ENCODE measurements at regions not wholly inside any gene's neighbourhood (a gene's known extent, or its start where the extent isn't known, plus 50 kb on each side); places are given as distances from the start of the nearest gene placed in this dataset.

- no peaks in the 10 kb centered on the region for H3K36me3 Mint-ChIP-seq
- peaks cover 0 to 1% (median 0%) of the 10 kb centered on the region in 3 donors for H3K27me3 Mint-ChIP-seq (ENCODE audit: low read depth in 3 of 3)
- peaks cover 8 to 15% of the 10 kb centered on the region in 2 donors for H3K9me3 ChIP-seq (replicated peaks in 1 of 2; ENCODE audit: control insufficient read depth in 1 of 2, insufficient read depth in 1 of 2, low read length in 2 of 2)
- peaks cover 9 to 12% of the 10 kb centered on the region in 2 donors for H3K4me1 ChIP-seq (ENCODE audit: control insufficient read depth in 1 of 2, insufficient read depth in 2 of 2, low read length in 2 of 2)
- no peak overlapping the region for H3K4me3 ChIP-seq (replicated peaks in 1 of 3; ENCODE audit: low read depth in 2 of 3, low read length in 3 of 3)
- intact Hi-C loops (cut with micrococcal nuclease) = no loop called here
- no peak overlapping the region for H2AFZ ChIP-seq (ENCODE audit: insufficient read depth, low read depth, low read length, poor library complexity, severe bottlenecking)
- H3K4me3 Mint-ChIP-seq = no peak overlapping the region
- H3K27ac ChIP-seq (ENCODE audit: low read depth in 1 of 2, low read length in 2 of 2) = no peak overlapping the region
- H4K20me1 ChIP-seq (ENCODE audit: insufficient read depth, low read length) = no peaks in the 10 kb centered on the region
- no peak for DNase-seq
- WGBS (ENCODE audit: insufficient coverage) = 100% methylated on average over 1 of the region's 2 CpGs
- peaks cover 6 to 21% (median 14%) of the 10 kb centered on the region in 7 donors for H3K9me3 Mint-ChIP-seq
- H3K79me2 ChIP-seq (ENCODE audit: insufficient read depth, low read length) = no peaks in the 10 kb centered on the region
- H3K4me2 ChIP-seq (replicated peaks; ENCODE audit: extremely low read depth, low read length, poor library complexity, severe bottlenecking) = no peak overlapping the region
- peaks cover 0 to 2% of the 10 kb centered on the region in 2 donors for H3K27me3 ChIP-seq (ENCODE audit: control insufficient read depth in 2 of 2, insufficient read depth in 2 of 2, low read length in 2 of 2)
- H3K36me3 ChIP-seq (replicated peaks in 1 of 2; ENCODE audit: control insufficient read depth in 1 of 2, insufficient read depth in 2 of 2, low read length in 2 of 2) = no peaks in the 10 kb centered on the region
- H3K4me1 Mint-ChIP-seq = peaks cover 7% of the 10 kb centered on the region
- no peak overlapping the region for H3K9ac ChIP-seq (ENCODE audit: insufficient read depth, low read length, poor library complexity, severe bottlenecking)
- no peak overlapping the region for H3K27ac Mint-ChIP-seq
- no peak for TF ChIP-seq CTCF (IDR thresholded peaks at IDR 0.05)
Measured at GRCh38 chr10:113422371-113422770, 130.5 kb upstream of the HABP2 start.

- no peak overlapping the region for H2AFZ ChIP-seq (ENCODE audit: insufficient read depth, low read depth, low read length, poor library complexity, severe bottlenecking)
- no peaks in the 10 kb centered on the region for H4K20me1 ChIP-seq (ENCODE audit: insufficient read depth, low read length)
- 93% methylated on average over 6 of the region's 14 CpGs for WGBS (ENCODE audit: insufficient coverage)
- H3K9me3 Mint-ChIP-seq = peaks cover 6 to 21% (median 9%) of the 10 kb centered on the region in 7 donors
- H3K27ac ChIP-seq (ENCODE audit: low read depth in 1 of 2, low read length in 2 of 2) = no peak overlapping the region
- no peaks in the 10 kb centered on the region for H3K36me3 Mint-ChIP-seq
- H3K36me3 ChIP-seq (replicated peaks in 1 of 2; ENCODE audit: control insufficient read depth in 1 of 2, insufficient read depth in 2 of 2, low read length in 2 of 2) = no peaks in the 10 kb centered on the region
- H3K9me3 ChIP-seq (replicated peaks in 1 of 2; ENCODE audit: control insufficient read depth in 1 of 2, insufficient read depth in 1 of 2, low read length in 2 of 2) = peaks cover 8 to 15% of the 10 kb centered on the region in 2 donors
- no peak overlapping the region for H3K4me3 ChIP-seq (replicated peaks in 1 of 3; ENCODE audit: low read depth in 2 of 3, low read length in 3 of 3)
- no peak for TF ChIP-seq CTCF (IDR thresholded peaks at IDR 0.05)
- intact Hi-C loops (cut with micrococcal nuclease) = no loop called here
- H3K9ac ChIP-seq (ENCODE audit: insufficient read depth, low read length, poor library complexity, severe bottlenecking) = no peak overlapping the region
- peaks cover 0 to 1% (median 0%) of the 10 kb centered on the region in 3 donors for H3K27me3 Mint-ChIP-seq (ENCODE audit: low read depth in 3 of 3)
- H3K4me3 Mint-ChIP-seq = no peak overlapping the region
- no peaks in the 10 kb centered on the region for H3K79me2 ChIP-seq (ENCODE audit: insufficient read depth, low read length)
- no peak overlapping the region for H3K4me2 ChIP-seq (replicated peaks; ENCODE audit: extremely low read depth, low read length, poor library complexity, severe bottlenecking)
- peaks cover 0 to 2% of the 10 kb centered on the region in 2 donors for H3K27me3 ChIP-seq (ENCODE audit: control insufficient read depth in 2 of 2, insufficient read depth in 2 of 2, low read length in 2 of 2)
- H3K4me1 ChIP-seq (ENCODE audit: control insufficient read depth in 1 of 2, insufficient read depth in 2 of 2, low read length in 2 of 2) = peaks cover 12 to 14% of the 10 kb centered on the region in 2 donors
- DNase-seq = no peak
- H3K27ac Mint-ChIP-seq = no peak overlapping the region
- peaks cover 11% of the 10 kb centered on the region for H3K4me1 Mint-ChIP-seq
Measured at GRCh38 chr10:113423981-113424721, 128.7 kb upstream of the HABP2 start.

Data from CD14-positive monocyte (primary cell).